GM19395 (cell line): ENCODE measurements at regions not wholly inside any gene's neighbourhood (a gene's known extent, or its start where the extent isn't known, plus 50 kb on each side); places are given as distances from the start of the nearest gene placed in this dataset.

ENCODE experiments used
- ATAC-seq: cut with Tn5 transposase; IDR thresholded peaks from one replicate; pipeline ENCODE4 v1.9.1; 2021; ENCODE audit warnings: mild to moderate bottlenecking, moderate library complexity; ENCODE audit not compliant: unreplicated experiment

GRCh38 chr11:129292771-129293170, 82.9 kb upstream of the BARX2 start:
- no peak for ATAC-seq

GRCh38 chr11:129292092-129292491, 83.6 kb upstream of the BARX2 start:
- no peak for ATAC-seq

DNA sequence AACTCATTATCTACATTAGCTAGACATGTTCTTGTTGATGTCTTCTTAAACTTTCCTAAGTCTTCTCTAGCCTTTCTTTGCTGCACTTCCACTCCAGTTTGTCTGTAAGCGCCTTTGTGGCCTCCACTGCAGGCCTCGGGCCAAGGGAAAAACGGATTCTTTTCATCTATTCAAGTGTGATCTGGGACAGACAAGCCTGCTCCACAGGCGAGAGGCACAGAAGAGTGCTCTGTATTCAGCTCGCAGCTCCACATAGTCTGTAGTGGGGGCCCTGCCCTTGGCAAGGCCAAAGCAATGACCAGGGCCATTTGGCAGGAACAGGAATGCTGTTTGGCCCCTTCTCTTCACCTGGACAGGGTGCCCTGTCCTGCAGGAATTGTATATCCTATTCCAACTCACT, 84.1 kb upstream of the BARX2 start:
- ATAC-seq: no peak

GRCh38 chr11:129290966-129291365, 84.7 kb upstream of the BARX2 start:
- no peak for ATAC-seq

DNA sequence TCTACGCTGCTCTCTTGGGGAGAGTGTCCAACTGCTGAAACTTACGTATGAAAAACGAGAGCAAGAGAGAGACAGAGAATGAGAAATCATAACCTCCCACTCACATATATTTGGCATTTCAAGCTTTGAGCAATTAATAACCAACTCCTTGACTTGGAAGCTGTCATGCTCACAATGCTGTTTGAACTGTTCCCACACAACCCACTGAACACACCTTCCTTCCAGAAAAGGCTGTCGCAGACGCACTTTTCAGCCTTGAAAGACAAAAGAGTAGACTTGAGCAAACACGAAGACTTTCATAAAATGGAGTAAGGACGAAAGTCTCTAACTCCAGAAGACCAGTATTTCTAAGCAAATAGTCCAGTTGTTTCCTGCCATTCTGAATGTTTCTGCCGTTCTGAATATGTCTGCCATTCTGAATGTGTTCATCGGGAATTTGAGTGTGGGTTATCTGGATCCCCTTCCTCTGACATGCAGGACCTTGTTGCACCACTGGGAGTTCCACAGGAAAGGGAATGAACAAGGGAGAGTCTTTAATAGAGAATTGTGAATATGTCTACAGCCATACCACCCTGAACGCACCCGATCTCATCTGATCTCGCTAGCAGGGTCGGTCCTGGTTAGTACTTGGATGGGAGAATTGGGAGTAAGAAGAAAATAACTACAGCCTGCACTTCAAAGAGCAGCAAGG, 86.2 kb upstream of the BARX2 start:
- ATAC-seq: no peak

GRCh38 chr11:129287920-129288319, 87.7 kb upstream of the BARX2 start:
- no peak for ATAC-seq

- no peak for ATAC-seq
Measured at GRCh38 chr11:129286813-129287212, 88.8 kb upstream of the BARX2 start.

- ATAC-seq: no peak
Measured at GRCh38 chr11:129285402-129285786, 90.3 kb upstream of the BARX2 start.

DNA sequence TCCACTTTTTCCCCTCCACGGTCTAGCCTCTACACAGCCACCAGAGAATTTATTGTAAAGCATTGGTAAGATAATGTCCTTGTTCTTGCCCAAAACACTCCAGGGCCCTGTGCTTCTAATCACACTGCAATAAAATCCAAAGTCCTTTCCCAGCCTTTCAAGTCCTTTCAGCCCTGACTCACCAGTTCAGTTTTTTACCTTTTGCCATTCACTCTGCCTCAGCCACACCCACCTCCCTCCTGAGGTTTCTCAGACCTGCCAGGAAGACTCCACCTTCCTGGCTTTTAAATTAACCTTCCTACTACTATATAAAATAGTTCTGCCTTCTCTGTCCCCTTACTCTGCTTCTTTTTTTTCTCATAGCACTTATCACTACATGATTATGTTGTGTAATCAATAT, 91.0 kb upstream of the ARHGAP32 start:
- ATAC-seq: no peak

DNA sequence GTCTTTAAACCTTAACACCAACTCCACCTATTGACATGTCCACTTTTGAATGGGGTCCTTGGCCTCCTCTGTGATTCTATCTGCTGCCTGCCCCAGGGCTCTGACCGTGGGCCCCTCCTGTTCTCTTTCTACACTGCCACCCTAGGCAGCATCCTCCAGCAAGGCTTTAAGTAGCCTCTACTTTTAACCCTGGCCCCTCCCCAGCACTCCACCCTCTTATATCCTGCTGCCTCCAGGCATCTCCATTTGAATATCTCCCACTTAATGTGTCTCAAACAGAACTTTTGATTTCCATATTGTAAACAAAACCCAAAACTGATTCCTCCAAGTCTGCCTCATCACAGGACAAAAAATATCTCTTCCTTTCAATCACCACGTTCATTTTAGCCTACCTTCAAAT, 90.5 kb upstream of the ARHGAP32 start:
- ATAC-seq: no peak

DNA sequence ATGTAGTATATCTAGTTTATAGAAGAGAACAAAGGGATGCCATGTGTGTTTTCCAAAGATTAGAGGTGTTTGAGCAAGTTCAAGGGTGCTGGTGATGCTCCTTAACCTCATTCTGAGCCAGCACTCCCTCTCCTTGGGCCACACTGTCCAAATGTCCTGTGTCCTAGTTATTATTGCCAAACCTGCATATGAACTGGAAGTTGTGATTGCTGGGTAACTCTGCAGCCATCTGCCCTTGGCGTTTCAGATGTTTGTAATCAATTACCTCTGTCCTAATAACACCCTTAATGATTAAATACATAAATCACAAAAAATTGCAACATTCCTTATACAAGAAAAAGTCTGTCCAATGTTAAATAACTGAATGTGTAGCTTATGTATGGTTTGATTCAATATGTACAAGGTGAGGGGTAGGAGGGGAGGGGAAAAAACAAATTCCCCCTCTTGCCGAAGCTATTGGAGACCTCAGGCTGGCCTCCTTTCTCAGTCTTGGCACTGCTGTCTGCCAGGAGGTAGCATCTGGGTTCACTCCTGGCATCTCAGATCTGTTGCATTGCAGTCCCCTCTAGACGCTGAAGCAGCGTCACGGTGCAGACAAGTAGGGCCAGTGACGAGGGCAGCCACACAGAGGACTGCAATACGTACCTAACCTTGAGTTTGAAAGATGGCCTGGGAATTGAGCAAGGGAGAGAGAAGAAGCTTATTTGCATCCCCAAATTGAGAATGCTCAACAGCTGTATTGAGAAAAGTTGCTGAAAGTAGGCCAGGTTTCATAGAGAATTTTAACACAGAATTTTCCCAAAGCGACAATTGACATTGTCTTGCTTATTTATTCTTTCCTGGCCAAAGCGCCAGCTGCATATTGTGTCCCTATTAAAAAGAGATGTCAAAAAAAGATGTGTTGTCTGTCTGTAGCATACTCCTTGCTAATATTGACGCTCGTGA, 89.6 kb upstream of the ARHGAP32 start:
- ATAC-seq: no peak

DNA sequence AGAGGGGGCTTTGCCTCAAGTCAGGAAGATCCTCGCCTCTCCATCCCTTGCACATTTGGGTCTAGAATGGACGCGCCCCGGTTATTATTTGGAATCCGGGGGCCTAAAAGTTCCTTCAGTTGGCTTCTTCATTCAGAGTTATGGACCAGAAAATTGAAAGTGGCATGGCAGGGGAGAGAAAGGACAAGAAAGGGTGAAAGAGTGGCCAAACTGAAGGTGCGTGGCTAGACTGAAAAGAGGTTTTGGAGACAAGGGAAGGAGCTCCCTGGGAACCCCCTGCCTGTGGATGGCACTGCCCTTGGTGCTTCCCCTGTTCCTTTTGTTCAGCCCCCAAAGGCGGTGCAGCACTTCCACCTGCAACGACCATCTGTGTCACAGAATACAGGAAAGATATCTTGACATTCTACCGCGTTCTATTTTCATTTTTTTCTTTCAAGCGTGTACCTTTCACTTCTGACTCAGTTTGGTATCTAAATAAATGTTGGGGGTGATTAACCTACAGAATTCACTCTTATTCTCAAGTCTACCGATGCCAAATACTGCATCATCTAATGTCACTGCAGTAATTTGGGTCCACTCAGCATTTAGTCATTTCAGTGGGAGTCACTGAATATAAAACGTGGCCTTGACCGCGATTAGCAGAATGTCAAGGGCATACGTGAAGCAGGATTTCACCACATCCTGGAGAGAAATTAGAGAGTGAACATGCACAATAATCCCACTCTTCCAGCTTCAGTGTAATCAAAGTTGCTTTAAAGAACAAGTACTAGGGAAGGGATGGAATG, 88.1 kb upstream of the ARHGAP32 start:
- ATAC-seq: no peak

DNA sequence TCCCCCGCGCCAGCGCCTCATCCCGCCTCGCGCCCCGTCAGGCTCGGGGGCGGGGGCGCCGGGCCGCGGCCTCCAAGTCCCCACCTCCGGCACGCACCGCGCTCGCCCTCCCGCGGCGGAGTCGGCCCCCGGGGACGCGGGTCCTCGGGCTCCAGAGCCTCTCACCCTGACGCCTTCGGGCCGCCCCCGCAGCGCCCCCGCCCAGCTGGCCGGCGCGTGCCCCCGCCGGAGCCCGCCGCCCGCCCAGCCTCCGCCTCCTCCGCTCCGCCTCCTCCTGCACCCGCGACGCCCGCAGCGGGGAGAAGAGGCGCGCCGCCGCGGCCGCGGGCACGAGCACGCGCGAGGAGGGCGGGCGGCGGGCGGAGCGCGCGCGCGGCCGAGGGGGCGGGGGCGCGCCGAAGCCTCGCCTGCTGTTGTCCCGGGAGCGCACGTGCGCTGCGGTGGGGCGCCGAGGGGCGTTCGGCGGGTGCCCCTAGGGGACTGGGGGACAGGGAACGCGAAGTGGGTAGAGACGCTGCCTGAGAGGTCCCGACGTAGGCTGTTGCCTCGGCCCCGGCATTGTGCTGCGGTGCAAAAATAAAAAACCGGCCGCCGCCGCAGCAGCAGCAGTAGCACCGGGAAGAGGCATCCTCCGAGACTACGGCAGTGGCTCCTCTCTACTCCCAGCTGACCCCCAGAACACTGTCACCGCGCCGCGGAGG, 87.4 kb upstream of the ARHGAP32 start:
- peak; percentile 53 for ATAC-seq

GRCh38 chr11:129278586-129279319, 86.6 kb upstream of the ARHGAP32 start:
- ATAC-seq: peak; percentile 28

DNA sequence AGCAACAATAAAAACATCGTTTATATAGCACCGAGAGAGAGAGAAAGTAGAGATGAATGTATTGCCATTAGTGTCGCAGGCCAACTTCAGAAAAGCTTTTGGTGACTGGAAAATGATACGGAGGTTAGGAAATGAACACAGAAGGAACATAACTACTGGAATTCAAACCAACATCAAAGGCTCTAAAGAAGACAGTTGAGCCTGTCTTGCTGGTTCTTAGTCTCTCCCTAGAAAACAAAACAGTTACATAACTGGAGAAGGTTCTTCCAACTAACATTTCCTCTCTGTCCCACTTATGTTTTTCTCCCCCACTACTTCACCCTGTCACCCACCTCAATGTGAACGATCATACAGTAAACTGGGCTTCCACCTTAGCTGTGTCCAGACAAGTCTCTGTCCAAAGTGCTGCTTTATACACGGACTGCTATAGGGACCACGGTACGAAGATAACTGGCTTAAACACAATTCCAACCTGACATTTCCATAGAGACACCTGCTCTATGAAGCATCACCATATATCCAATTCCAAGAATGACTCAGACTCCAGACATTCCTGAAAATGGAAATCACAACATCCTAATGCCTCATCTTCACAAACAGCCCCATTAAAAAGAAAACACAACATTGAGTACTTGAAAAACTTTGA, 85.2 kb upstream of the ARHGAP32 start:
- no peak for ATAC-seq

- no peak for ATAC-seq
Measured at GRCh38 chr11:129275828-129276227, 83.7 kb upstream of the ARHGAP32 start.

DNA sequence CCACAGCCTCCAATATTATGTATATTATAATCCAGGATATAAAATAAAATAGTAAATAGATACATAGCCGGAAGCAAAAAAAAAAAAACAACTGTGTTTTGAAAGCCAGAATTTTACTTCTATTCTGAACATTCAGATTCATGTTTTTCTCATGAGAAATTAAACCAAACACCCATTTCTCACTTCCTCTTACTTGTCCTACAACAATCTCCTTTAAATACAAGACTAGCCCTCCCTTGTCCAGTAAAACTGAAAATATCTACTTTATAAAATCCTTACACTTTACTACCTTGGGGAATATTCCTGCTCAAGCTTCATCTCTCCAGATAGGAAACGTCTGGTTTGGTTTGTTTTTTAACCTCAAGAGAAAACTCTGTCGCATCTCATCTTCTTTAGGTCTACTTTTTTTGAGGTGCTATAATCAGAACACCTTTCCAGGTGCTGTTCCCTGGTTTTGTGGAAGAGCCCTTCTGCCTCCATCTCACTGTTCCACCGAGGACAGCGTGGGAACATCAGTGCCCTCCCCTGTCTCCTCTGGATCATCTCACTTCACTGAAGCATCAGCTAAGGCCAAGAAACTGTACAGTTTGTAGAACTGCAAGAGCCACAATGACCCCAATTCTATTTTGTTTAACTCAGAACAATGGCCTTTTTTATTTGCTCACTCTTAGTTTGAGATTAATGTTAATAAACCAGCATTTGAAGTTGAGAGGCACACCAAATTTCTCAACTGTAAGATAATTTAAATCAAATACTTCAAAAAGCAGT, 82.0 kb upstream of the ARHGAP32 start:
- ATAC-seq: no peak

DNA sequence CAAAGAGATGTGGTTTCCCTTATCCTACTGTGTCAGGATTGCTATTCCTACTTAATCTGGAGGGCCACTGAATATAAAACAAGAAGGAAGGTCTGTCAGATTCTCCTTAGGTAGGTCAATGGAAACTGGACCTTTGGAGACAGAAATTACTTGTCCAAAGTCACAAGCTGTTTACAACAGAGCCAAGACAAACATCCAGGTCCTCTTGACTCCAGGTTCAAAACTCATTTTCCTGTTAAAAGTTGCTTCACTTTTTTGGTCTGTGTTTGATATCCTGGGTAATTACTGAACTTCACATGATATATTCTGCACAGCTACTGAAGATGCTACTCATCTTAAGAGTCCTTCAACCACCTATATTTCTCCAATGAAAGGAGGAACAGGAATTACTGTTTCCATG, 81.2 kb upstream of the ARHGAP32 start:
- no peak for ATAC-seq

DNA sequence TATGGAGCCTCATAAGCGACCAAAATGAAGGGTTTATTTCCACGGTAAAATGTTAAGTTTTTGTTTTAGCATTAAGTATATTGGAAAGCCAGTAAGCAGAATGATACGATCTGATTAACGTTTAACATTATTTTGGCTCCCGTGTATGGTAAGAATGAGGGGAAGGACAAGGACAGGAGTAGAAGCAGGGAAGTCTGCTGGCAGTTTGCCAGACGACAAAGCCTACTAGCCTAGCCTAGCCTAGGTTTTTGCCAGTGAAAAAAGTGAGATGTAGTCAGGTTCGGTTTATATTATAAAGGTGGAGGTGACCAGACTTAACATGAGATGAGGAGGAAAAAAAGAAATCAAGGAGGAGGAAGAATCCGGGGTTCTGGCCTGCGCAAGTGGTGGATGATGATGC, 78.9 kb upstream of the ARHGAP32 start:
- no peak for ATAC-seq
